ENCODE measurements at regions not wholly inside any gene's neighbourhood (a gene's known extent, or its start where the extent isn't known, plus 50 kb on each side); places are given as distances from the start of the nearest gene placed in this dataset.

DNA sequence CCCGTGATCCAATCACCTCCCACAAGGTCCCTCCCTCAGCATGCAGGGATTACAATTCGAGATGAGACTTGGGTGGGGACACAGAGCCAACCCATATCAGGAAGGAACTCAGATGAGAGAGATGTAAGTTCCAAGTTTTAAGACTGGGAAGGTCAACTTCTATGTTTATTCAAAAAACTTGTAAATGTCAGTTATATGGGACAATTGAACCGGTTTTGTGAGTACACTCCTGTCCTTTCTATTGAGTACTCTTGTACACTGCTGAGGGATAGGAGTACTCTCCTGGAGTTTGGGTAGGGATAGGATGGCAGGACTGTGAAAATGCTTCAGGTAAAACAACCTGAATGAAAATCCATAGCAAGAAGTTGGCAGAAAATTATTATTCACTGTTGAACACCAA, 239.1 kb downstream of the ZNF674 start:
- Histone ChIP-seq H3K27ac (no peak overlapping the region), H3K4me3 (no peak overlapping the region)
- TF ChIP-seq, protein P1, sequence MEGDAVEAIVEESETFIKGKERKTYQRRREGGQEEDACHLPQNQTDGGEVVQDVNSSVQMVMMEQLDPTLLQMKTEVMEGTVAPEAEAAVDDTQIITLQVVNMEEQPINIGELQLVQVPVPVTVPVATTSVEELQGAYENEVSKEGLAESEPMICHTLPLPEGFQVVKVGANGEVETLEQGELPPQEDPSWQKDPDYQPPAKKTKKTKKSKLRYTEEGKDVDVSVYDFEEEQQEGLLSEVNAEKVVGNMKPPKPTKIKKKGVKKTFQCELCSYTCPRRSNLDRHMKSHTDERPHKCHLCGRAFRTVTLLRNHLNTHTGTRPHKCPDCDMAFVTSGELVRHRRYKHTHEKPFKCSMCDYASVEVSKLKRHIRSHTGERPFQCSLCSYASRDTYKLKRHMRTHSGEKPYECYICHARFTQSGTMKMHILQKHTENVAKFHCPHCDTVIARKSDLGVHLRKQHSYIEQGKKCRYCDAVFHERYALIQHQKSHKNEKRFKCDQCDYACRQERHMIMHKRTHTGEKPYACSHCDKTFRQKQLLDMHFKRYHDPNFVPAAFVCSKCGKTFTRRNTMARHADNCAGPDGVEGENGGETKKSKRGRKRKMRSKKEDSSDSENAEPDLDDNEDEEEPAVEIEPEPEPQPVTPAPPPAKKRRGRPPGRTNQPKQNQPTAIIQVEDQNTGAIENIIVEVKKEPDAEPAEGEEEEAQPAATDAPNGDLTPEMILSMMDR (IDR thresholded peaks at IDR 0.05), result no peak
- DNase-seq (ENCODE audit: low spot score), result no peak

DNA sequence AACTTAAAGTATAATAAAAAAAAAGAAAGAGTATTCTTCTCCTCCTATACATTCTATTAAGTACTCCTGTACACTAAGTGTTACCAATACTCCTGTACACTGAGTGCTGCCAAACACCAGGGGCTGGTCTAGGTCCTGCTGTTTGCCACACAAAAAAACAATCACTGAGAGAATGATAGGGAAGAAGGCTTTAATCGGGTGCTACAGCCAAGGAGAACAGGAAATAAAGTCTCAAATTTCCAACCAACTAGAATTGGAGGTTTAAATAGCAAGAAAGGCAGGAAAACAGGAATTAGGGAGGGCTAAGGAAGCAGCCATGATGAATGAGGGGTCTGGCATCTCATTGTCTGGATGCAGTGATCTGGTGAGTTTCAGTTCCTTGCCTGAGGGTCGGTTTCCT, 239.8 kb downstream of the ZNF674 start:
- no peak for DNase-seq (ENCODE audit: low spot score)
- Histone ChIP-seq H3K27ac (no peak overlapping the region), H3K4me3 (no peak overlapping the region)
- TF ChIP-seq, protein P1 (IDR thresholded peaks at IDR 0.05), result no peak

DNA sequence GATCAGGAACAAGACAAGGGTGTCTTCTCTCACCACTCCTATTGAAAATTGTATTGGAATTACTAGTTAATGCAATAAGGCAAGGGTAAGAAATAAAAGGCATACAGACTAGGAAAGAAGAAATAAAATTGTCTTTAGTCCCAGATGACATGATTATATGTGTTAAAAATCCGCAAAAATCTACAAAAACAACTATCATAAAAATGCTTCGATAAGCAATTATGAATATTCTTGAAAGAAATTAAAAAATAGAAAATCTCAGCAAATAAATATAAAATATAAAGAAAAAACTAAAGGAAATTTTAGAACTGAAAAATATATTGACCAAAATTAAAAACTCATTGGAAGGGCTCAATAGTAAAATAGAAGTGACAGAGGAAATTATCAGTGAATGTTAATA, 243.3 kb downstream of the ZNF674 start:
- TF ChIP-seq, protein P1 (IDR thresholded peaks at IDR 0.05), result no peak
- Histone ChIP-seq H3K4me3 (no peak overlapping the region), H3K27ac (no peak overlapping the region)
- no peak for DNase-seq (ENCODE audit: low spot score)

DNA sequence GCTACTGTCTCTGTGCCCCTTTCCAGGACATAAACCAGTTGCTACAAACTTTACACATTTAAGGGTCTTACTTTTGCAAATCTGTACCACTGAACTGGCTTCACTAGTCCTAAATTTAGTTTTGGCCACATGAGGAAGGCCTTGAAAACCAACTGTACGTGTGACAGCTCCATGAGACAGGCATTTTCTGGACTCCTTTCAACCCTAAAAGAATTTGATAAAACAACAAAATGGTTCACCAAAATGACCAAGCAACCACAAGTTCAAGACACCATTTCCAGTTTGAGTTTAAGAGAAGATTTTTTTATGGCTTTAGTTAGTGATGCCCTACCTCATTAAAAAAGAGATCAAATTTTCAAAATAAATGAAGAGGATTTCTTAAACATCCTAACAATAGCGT, 246.4 kb downstream of the ZNF674 start:
- no peak for DNase-seq (ENCODE audit: low spot score)
- Histone ChIP-seq H3K27ac (no peak overlapping the region), H3K4me3 (no peak overlapping the region)
- TF ChIP-seq, protein P1 (IDR thresholded peaks at IDR 0.05), result no peak

DNA sequence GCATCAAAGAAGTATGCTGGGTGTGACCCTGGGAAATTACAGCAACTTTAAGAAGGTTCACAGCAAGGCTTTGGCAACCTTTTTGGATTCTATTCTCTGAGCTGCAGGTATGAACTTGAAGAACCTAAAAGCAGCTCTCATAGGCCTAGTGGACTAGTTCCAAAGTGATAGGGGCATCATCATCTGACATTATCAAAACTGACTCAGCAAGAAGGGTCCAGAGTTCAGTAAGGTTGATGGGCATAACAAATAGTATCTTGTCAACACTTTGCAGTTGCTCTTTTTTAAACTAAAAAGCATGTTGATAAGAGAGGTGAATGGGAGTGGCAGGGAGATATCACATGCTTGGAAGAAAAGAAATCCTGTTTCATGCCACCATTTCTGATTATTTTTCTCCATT, 249.3 kb downstream of the ZNF674 start:
- Histone ChIP-seq H3K4me3 (no peak overlapping the region), H3K27ac (no peak overlapping the region)
- DNase-seq (ENCODE audit: low spot score), result no peak
- TF ChIP-seq, protein P1 (IDR thresholded peaks at IDR 0.05), result no peak

DNA sequence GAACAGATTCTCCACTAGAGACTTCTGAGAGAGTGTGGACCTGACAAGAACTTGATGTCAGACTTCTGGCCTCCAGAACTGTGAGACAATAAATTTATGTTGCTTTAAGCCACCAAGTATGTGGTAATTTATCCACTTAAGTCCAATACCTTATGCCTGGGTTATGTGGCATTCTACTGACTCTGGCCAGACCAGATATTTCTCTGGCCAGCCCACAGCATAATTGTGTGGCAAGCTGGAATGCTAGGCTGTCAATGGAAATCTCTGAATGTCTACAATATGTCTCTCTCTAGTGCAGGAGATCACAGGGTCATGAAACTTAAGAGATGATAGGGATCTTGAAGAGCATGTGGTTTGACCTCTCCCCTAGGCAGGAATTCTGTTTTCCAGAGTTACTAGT, 251.0 kb downstream of the ZNF674 start:
- TF ChIP-seq, protein P1 (IDR thresholded peaks at IDR 0.05), result no peak
- DNase-seq (ENCODE audit: low spot score), result no peak
- Histone ChIP-seq H3K4me3 (no peak overlapping the region), H3K27ac (no peak overlapping the region)

DNA sequence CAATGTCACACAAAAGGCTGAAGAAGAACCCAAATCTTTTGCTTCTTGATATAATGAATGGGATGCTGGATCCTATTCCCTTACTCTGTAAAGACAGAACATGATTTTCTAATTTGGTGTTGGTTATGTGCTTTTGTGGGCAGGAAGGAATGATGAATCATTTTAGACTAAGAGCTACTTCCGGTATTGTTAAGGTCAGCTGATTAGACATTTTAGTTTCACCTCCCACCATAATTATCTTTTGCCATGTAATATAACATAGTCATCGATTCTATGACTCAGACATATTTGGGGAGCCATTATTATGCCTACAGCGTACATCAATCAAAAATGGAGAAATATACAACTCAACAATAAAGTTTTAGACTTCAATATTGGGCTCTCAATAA, 265.3 kb downstream of the ZNF674 start:
- no peak for DNase-seq (ENCODE audit: low spot score)
- H3K27ac ChIP-seq, result no peak overlapping the region
- TF ChIP-seq, protein P1 (IDR thresholded peaks at IDR 0.05), result no peak

More for the DNA sequence above, 265.3 kb downstream of the ZNF674 start:
- H3K4me3 ChIP-seq, result no peak overlapping the region

All from coronary artery (tissue), 2 donors.